ENCODE measurements at regions not wholly inside any gene's neighbourhood (a gene's known extent, or its start where the extent isn't known, plus 50 kb on each side); places are given as distances from the start of the nearest gene placed in this dataset.

GRCh38 chr5:54620141-54620933 lies 102.8 kb downstream of the SNX18 start:
- DNase-seq (ENCODE audit: low read depth, low spot score) (no peak), FAIRE-seq (no peak)
- H3K9ac ChIP-seq (ENCODE audit: control insufficient read depth, extremely low read depth, insufficient read depth, low read length) = no peak overlapping the region
- H3K27ac ChIP-seq (ENCODE audit: control insufficient read depth, insufficient read depth, low read length) = no peak overlapping the region
- TF ChIP-seq CTCF (optimal IDR thresholded peaks at IDR 0.05 in 1 of 3, IDR thresholded peaks at IDR 0.05 in 1 of 3, conservative IDR thresholded peaks at IDR 0.05 in 1 of 3; ENCODE audit: extremely low read depth in 1 of 3, insufficient read depth in 2 of 3, low read length in 3 of 3) (no peak), EZH2 (IDR thresholded peaks at IDR 0.05; ENCODE audit: low read length) (no peak)
- dilution Hi-C loops (cut with MboI; ENCODE audit: extremely low pct_ligation_motif_present, low sequenced_read_pairs) = no loop called here
- no peak overlapping the region for H2AFZ ChIP-seq (ENCODE audit: control insufficient read depth, low read length)
- H3K9me1 ChIP-seq (ENCODE audit: control insufficient read depth, extremely low read depth, insufficient read depth, low read length) = no peaks in the 10 kb centered on the region
- H3K79me2 ChIP-seq (ENCODE audit: control insufficient read depth, insufficient read depth, low read length) = no peaks in the 10 kb centered on the region
- H3K4me3 ChIP-seq (ENCODE audit: control insufficient read depth in 2 of 3, extremely low read depth in 1 of 3, insufficient read depth in 2 of 3, low read depth in 1 of 3, low read length in 3 of 3) = no peak overlapping the region
- H3K9me3 ChIP-seq (ENCODE audit: control insufficient read depth, low read depth, low read length) = no peaks in the 10 kb centered on the region
- H4K20me1 ChIP-seq (ENCODE audit: control insufficient read depth, extremely low read depth, insufficient read depth, low read length) = no peaks in the 10 kb centered on the region
- H3K36me3 ChIP-seq (ENCODE audit: control insufficient read depth in 2 of 2, extremely low read depth in 1 of 2, insufficient read depth in 2 of 2, low read length in 2 of 2) = no peaks in the 10 kb centered on the region
- no peak overlapping the region for H3K4me2 ChIP-seq (ENCODE audit: control insufficient read depth, extremely low read depth, insufficient read depth, low read depth, low read length)
- H3K27me3 ChIP-seq (ENCODE audit: control insufficient read depth, extremely low read depth, insufficient read depth, low read length) = no peaks in the 10 kb centered on the region
- no peaks in the 10 kb centered on the region for H3K4me1 ChIP-seq (ENCODE audit: control insufficient read depth, extremely low read depth, insufficient read depth, low read length)

- no peak for DNase-seq (ENCODE audit: low read depth, low spot score)
- FAIRE-seq = no peak
- no peaks in the 10 kb centered on the region for H3K36me3 ChIP-seq (ENCODE audit: control insufficient read depth in 2 of 2, extremely low read depth in 1 of 2, insufficient read depth in 2 of 2, low read length in 2 of 2)
- H3K9me3 ChIP-seq (ENCODE audit: control insufficient read depth, low read depth, low read length) = no peaks in the 10 kb centered on the region
- no peak overlapping the region for H3K4me3 ChIP-seq (ENCODE audit: control insufficient read depth in 2 of 3, extremely low read depth in 1 of 3, insufficient read depth in 2 of 3, low read depth in 1 of 3, low read length in 3 of 3)
- no peaks in the 10 kb centered on the region for H3K9me1 ChIP-seq (ENCODE audit: control insufficient read depth, extremely low read depth, insufficient read depth, low read length)
- H3K9ac ChIP-seq (ENCODE audit: control insufficient read depth, extremely low read depth, insufficient read depth, low read length) = no peak overlapping the region
- no peak overlapping the region for H3K4me2 ChIP-seq (ENCODE audit: control insufficient read depth, extremely low read depth, insufficient read depth, low read depth, low read length)
- no peak overlapping the region for H3K27ac ChIP-seq (ENCODE audit: control insufficient read depth, insufficient read depth, low read length)
- no peaks in the 10 kb centered on the region for H3K27me3 ChIP-seq (ENCODE audit: control insufficient read depth, extremely low read depth, insufficient read depth, low read length)
- no peaks in the 10 kb centered on the region for H4K20me1 ChIP-seq (ENCODE audit: control insufficient read depth, extremely low read depth, insufficient read depth, low read length)
- dilution Hi-C loops (cut with MboI; ENCODE audit: extremely low pct_ligation_motif_present, low sequenced_read_pairs) = no loop called here
- no peaks in the 10 kb centered on the region for H3K4me1 ChIP-seq (ENCODE audit: control insufficient read depth, extremely low read depth, insufficient read depth, low read length)
- no peak for TF ChIP-seq EZH2 (IDR thresholded peaks at IDR 0.05; ENCODE audit: low read length)
- no peak for TF ChIP-seq CTCF (optimal IDR thresholded peaks at IDR 0.05 in 1 of 3, IDR thresholded peaks at IDR 0.05 in 1 of 3, conservative IDR thresholded peaks at IDR 0.05 in 1 of 3; ENCODE audit: extremely low read depth in 1 of 3, insufficient read depth in 2 of 3, low read length in 3 of 3)
- H2AFZ ChIP-seq (ENCODE audit: control insufficient read depth, low read length) = no peak overlapping the region
- H3K79me2 ChIP-seq (ENCODE audit: control insufficient read depth, insufficient read depth, low read length) = no peaks in the 10 kb centered on the region
These were observed 102.2 kb downstream of the SNX18 start for GRCh38 chr5:54619731-54620130.

Measured in keratinocyte (primary cell).